Tibial nerve (tissue), 4 donors: ENCODE measurements at regions not wholly inside any gene's neighbourhood (a gene's known extent, or its start where the extent isn't known, plus 50 kb on each side); places are given as distances from the start of the nearest gene placed in this dataset.
"Not testable (repeated sequence)": the region's sequence is repeated elsewhere in the genome, so short reads cannot be mapped to it uniquely, and the experiment has no call there.

Experiments
- DNase-seq, 2 donors: peaks; one replicate each; pipeline ENCODE4 v3.0.0-alpha.2; 2019; ENCODE audit warnings: low spot score in 2 of 2
- H3K27ac ChIP-seq, 4 donors: fragments of 200-600 bp; sonication (generic) in 3 of 4; one replicate each; pipeline ENCODE4 v1.5.1; 2017 to 2019; ENCODE audit warnings: mild to moderate bottlenecking in 1 of 4
- H3K27me3 ChIP-seq, 2 donors: fragments of 200-600 bp; sonication (generic) in 1 of 2; one replicate each; pipeline versions ENCODE4 v1.5.1 to v1.6.0; 2017 to 2019
- H3K36me3 ChIP-seq, 3 donors: fragments of 200-600 bp; sonication (generic); one replicate each; pipeline ENCODE4 v1.5.1; 2018 to 2019
- H3K4me1 ChIP-seq, 4 donors: fragments of 200-600 bp; sonication (generic) in 3 of 4; one replicate each; pipeline ENCODE4 v1.5.1; 2017 to 2019
- H3K4me3 ChIP-seq, 4 donors: fragments of 200-600 bp; sonication (generic) in 3 of 4; one replicate each; pipeline ENCODE4 v1.5.1; 2017 to 2019; ENCODE audit warnings: mild to moderate bottlenecking in 1 of 4, moderate library complexity in 1 of 4
- H3K9me3 ChIP-seq, 4 donors: fragments of 200-600 bp; sonication (generic) in 3 of 4; one replicate each; pipeline ENCODE4 v1.5.1; 2017 to 2019
- EP300 ChIP-seq, 2 donors: sonication (generic); formaldehyde crosslinking; IDR thresholded peaks; one replicate each; pipeline ENCODE4 v1.6.1; 2017; ENCODE audit warnings: antibody characterized with exemption in 2 of 2, mild to moderate bottlenecking in 1 of 2
- POLR2A ChIP-seq, 2 donors: fragments of 450-650 bp; IDR thresholded peaks; one replicate each; pipeline ENCODE4 v1.6.1; 2017; ENCODE audit warnings: antibody characterized with exemption in 2 of 2, mild to moderate bottlenecking in 2 of 2, moderate library complexity in 2 of 2
- WGBS, 2 donors: methylation state at CpG; one replicate each; pipeline ENCODE4 v1.1.5; 2018; 5-methylcytosine and 5-hydroxymethylcytosine counted together
- TF ChIP-seq, protein P1 (sequence below), 5 experiments: fragments of 200-600 bp in 3 of 5; fragments of 450-650 bp in 2 of 5; sonication (generic) in 3 of 5; IDR thresholded peaks; one replicate each; pipeline ENCODE4 v1.5.1; 2016 to 2019; ENCODE audit warnings: antibody characterized with exemption in 5 of 5, mild to moderate bottlenecking in 3 of 5, moderate library complexity in 2 of 5

GRCh38 chr2:185578322-185578721 lies 160.3 kb upstream of the FSIP2 start:
- no peak for DNase-seq
- WGBS, 2 donors, result 77 to 84% methylated on average over 3 of the region's 3 CpGs
- Histone ChIP-seq H3K4me3 (no peak overlapping the region), H3K27ac (no peak overlapping the region), H3K4me1 (no peaks in the 10 kb centered on the region), H3K36me3 (no peaks in the 10 kb centered on the region), H3K9me3 (peaks cover 0 to 2% (median 0%) of the 10 kb centered on the region in 4 donors), H3K27me3 (no peaks in the 10 kb centered on the region)
- TF ChIP-seq POLR2A (IDR thresholded peaks at IDR 0.05) (no peak), EP300 (IDR thresholded peaks at IDR 0.05) (no peak)
- TF ChIP-seq, protein P1, sequence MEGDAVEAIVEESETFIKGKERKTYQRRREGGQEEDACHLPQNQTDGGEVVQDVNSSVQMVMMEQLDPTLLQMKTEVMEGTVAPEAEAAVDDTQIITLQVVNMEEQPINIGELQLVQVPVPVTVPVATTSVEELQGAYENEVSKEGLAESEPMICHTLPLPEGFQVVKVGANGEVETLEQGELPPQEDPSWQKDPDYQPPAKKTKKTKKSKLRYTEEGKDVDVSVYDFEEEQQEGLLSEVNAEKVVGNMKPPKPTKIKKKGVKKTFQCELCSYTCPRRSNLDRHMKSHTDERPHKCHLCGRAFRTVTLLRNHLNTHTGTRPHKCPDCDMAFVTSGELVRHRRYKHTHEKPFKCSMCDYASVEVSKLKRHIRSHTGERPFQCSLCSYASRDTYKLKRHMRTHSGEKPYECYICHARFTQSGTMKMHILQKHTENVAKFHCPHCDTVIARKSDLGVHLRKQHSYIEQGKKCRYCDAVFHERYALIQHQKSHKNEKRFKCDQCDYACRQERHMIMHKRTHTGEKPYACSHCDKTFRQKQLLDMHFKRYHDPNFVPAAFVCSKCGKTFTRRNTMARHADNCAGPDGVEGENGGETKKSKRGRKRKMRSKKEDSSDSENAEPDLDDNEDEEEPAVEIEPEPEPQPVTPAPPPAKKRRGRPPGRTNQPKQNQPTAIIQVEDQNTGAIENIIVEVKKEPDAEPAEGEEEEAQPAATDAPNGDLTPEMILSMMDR (IDR thresholded peaks at IDR 0.05), result no peak

GRCh38 chr2:185583058-185583816 lies 155.4 kb upstream of the FSIP2 start:
- Histone ChIP-seq H3K9me3 (peaks cover 0 to 26% (median 5%) of the 10 kb centered on the region in 4 donors), H3K27me3 (no peaks in the 10 kb centered on the region), H3K4me3 (no peak overlapping the region), H3K36me3 (no peaks in the 10 kb centered on the region), H3K27ac (no peak overlapping the region), H3K4me1 (no peaks in the 10 kb centered on the region)
- WGBS, 2 donors, result 50 to 83% methylated on average over 2 of the region's 2 CpGs
- TF ChIP-seq, protein P1 (IDR thresholded peaks at IDR 0.05), result no peak
- TF ChIP-seq POLR2A (IDR thresholded peaks at IDR 0.05), result no peak
- TF ChIP-seq EP300 (IDR thresholded peaks at IDR 0.05), result no peak
- no peak for DNase-seq

- H3K36me3 ChIP-seq, H3K27ac ChIP-seq, H3K4me1 ChIP-seq, H3K4me3 ChIP-seq, DNase-seq, H3K27me3 ChIP-seq: not testable (repeated sequence)
- peaks cover 0 to 26% (median 5%) of the 10 kb centered on the region in 4 donors for H3K9me3 ChIP-seq
- WGBS, 2 donors, result 94 to 96% methylated on average over 5 of the region's 5 CpGs
Measured at GRCh38 chr2:185585165-185585564, 153.4 kb upstream of the FSIP2 start.

DNA sequence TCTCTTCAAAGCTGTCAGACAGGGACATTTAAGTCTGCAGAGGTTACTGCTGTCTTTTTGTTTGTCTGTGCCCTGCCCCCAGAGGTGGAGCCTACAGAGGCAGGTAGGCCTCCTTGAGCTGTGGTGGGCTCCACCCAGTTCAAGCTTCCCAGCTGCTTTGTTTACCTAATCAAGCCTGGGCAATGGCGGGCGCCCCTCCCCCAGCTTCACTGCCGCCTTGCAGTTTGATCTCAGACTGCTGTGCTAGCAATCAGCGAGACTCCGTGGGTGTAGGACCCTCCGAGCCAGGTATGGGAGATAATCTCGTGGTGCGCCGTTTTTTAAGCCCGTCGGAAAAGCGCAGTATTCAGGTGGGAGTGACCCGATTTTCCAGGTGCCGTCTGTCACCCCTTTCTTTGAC lies 147.3 kb upstream of the FSIP2 start:
- DNase-seq, H3K4me1 ChIP-seq, H3K27me3 ChIP-seq, H3K27ac ChIP-seq, H3K36me3 ChIP-seq, H3K4me3 ChIP-seq, H3K9me3 ChIP-seq: not testable (repeated sequence)
- WGBS, 2 donors, result 82 to 89% methylated on average over 14 of the region's 14 CpGs

- no peak overlapping the region for H3K27ac ChIP-seq
- H3K27me3 ChIP-seq, result no peaks in the 10 kb centered on the region
- no peaks in the 10 kb centered on the region for H3K4me1 ChIP-seq
- no peaks in the 10 kb centered on the region for H3K9me3 ChIP-seq
- no peak overlapping the region for H3K4me3 ChIP-seq
- no peaks in the 10 kb centered on the region for H3K36me3 ChIP-seq
- TF ChIP-seq POLR2A (IDR thresholded peaks at IDR 0.05), result no peak
- TF ChIP-seq, protein P1 (IDR thresholded peaks at IDR 0.05), result no peak
- TF ChIP-seq EP300 (IDR thresholded peaks at IDR 0.05), result no peak
- 59 to 72% methylated on average over 1 of the region's 1 CpG for WGBS, 2 donors
- no peak for DNase-seq
Measured at GRCh38 chr2:185607945-185608344, 130.7 kb upstream of the FSIP2 start.

DNA sequence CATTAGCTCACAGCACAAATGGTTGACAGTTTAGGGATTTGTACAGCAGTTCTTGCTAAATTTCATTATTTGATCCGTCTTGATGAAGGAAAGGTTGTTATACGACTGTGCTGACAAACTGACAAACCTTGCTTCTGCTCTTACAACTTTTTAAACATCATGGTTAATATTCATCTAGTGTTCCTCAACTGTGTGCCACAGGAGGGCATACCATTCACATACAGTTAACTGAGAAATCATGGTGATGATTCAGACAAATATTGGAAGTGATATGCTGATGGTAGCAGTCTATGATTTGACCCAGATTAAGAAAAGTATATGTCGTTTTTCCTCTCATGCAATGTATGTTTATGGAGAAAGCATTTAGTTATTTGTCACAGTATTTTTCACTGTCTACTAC lies 129.8 kb upstream of the FSIP2 start:
- no peaks in the 10 kb centered on the region for H3K4me1 ChIP-seq
- no peak overlapping the region for H3K4me3 ChIP-seq
- TF ChIP-seq, protein P1 (IDR thresholded peaks at IDR 0.05), result no peak
- H3K27ac ChIP-seq, result no peak overlapping the region
- no peak for DNase-seq
- no peaks in the 10 kb centered on the region for H3K27me3 ChIP-seq
- H3K9me3 ChIP-seq, result no peaks in the 10 kb centered on the region
- no peaks in the 10 kb centered on the region for H3K36me3 ChIP-seq
- whole genome bisulfite sequencing, 2 donors, result 73 to 75% methylated on average over 3 of the region's 3 CpGs
